Fibroblast of peridontal ligament (primary cell): ENCODE measurements at regions not wholly inside any gene's neighbourhood (a gene's known extent, or its start where the extent isn't known, plus 50 kb on each side); places are given as distances from the start of the nearest gene placed in this dataset.

ENCODE experiments used
- DNase-seq: peaks from one replicate; pipeline ENCODE4 v3.0.0-alpha.2; 2010; ENCODE audit errors: extremely low read depth

GRCh38 chr9:79806086-79806485 lies 234.3 kb downstream of the TLE4 start:
- no peak for DNase-seq

GRCh38 chr9:79801459-79801858 lies 229.7 kb downstream of the TLE4 start:
- DNase-seq = no peak

GRCh38 chr9:79800578-79800977 lies 228.8 kb downstream of the TLE4 start:
- DNase-seq = peak; percentile 72

GRCh38 chr9:79799691-79800335 lies 228.0 kb downstream of the TLE4 start:
- peak; percentile 67 for DNase-seq

- no peak for DNase-seq
Observed at GRCh38 chr9:79798450-79798849, 226.7 kb downstream of the TLE4 start.

- DNase-seq = no peak
Observed at GRCh38 chr9:79796411-79796810, 224.6 kb downstream of the TLE4 start.

GRCh38 chr9:79788662-79789061 lies 216.9 kb downstream of the TLE4 start:
- DNase-seq = no peak

GRCh38 chr9:79781263-79781662 lies 209.5 kb downstream of the TLE4 start:
- no peak for DNase-seq

- no peak for DNase-seq
Observed at GRCh38 chr9:79780559-79780958, 208.8 kb downstream of the TLE4 start.

GRCh38 chr9:79779901-79780300 lies 208.1 kb downstream of the TLE4 start:
- no peak for DNase-seq

- no peak for DNase-seq
Observed at GRCh38 chr9:79778581-79778980, 206.8 kb downstream of the TLE4 start.

GRCh38 chr9:79776581-79776980 lies 204.8 kb downstream of the TLE4 start:
- no peak for DNase-seq
